Lower leg skin (tissue), 3 donors: ENCODE measurements at regions not wholly inside any gene's neighbourhood (a gene's known extent, or its start where the extent isn't known, plus 50 kb on each side); places are given as distances from the start of the nearest gene placed in this dataset.

Experiments
- POLR2A ChIP-seq, 2 donors: fragments of 450-650 bp; IDR thresholded peaks; one replicate each; pipeline ENCODE4 v1.6.1; 2016 to 2017; ENCODE audit warnings: antibody characterized with exemption in 2 of 2, mild to moderate bottlenecking in 1 of 2, moderate library complexity in 1 of 2
- TF ChIP-seq, protein P1 (sequence below), 3 donors: fragments of 450-650 bp; IDR thresholded peaks; one replicate each; pipeline ENCODE4 v1.5.1; 2016; ENCODE audit warnings: antibody characterized with exemption in 3 of 3, mild to moderate bottlenecking in 3 of 3, moderate library complexity in 2 of 3

DNA sequence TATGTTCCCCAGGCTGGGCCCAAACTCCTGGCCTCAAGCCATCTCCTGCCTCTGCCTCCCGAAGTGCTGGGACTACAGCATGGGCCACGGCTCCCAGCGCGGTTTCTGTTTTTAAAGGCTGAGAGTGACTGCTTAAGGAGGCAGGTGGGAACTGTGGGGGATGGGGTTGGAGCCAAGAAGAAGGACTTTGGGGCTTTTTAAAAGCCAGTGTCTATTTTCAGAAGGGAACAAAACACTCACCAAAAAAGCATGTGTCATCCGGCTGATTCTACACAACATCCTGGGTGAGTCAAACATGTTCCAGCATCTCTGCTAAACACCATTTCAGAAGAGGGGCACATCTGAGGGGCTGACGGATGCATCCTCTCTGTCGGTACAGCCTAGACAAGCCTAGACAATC lies 824.5 kb downstream of the TYW1 start:
- TF ChIP-seq, protein P1, sequence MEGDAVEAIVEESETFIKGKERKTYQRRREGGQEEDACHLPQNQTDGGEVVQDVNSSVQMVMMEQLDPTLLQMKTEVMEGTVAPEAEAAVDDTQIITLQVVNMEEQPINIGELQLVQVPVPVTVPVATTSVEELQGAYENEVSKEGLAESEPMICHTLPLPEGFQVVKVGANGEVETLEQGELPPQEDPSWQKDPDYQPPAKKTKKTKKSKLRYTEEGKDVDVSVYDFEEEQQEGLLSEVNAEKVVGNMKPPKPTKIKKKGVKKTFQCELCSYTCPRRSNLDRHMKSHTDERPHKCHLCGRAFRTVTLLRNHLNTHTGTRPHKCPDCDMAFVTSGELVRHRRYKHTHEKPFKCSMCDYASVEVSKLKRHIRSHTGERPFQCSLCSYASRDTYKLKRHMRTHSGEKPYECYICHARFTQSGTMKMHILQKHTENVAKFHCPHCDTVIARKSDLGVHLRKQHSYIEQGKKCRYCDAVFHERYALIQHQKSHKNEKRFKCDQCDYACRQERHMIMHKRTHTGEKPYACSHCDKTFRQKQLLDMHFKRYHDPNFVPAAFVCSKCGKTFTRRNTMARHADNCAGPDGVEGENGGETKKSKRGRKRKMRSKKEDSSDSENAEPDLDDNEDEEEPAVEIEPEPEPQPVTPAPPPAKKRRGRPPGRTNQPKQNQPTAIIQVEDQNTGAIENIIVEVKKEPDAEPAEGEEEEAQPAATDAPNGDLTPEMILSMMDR (IDR thresholded peaks at IDR 0.05), result no peak
- no peak for TF ChIP-seq POLR2A (IDR thresholded peaks at IDR 0.05)
